ENCODE measurements at regions not wholly inside any gene's neighbourhood (a gene's known extent, or its start where the extent isn't known, plus 50 kb on each side); places are given as distances from the start of the nearest gene placed in this dataset.
"Not testable (repeated sequence)": the region's sequence is repeated elsewhere in the genome, so short reads cannot be mapped to it uniquely, and the experiment has no call there.

- peak overlapping the region; percentile 57 for H3K4me3 ChIP-seq (ENCODE audit: low read depth, low read length)
- DNase-seq (ENCODE audit: low read depth), result peak; percentile 54
- not testable (repeated sequence) for H3K27me3 ChIP-seq (ENCODE audit: control insufficient read depth, insufficient read depth, low read length); H3K36me3 ChIP-seq (ENCODE audit: control insufficient read depth, insufficient read depth, low read length); FAIRE-seq
Measured at GRCh38 chr17:30731210-30732132, 93.0 kb downstream of the CRLF3 start.

- not testable (repeated sequence) for DNase-seq (ENCODE audit: low read depth); H3K27me3 ChIP-seq (ENCODE audit: control insufficient read depth, insufficient read depth, low read length); FAIRE-seq; H3K36me3 ChIP-seq (ENCODE audit: control insufficient read depth, insufficient read depth, low read length)
- H3K4me3 ChIP-seq (ENCODE audit: low read depth, low read length), result peak overlapping the region; percentile 34
Measured at GRCh38 chr17:30730837-30731209, 93.7 kb downstream of the CRLF3 start.

GRCh38 chr17:30730171-30730836 is 94.2 kb downstream of the CRLF3 start:
- not testable (repeated sequence) for FAIRE-seq; H3K27me3 ChIP-seq (ENCODE audit: control insufficient read depth, insufficient read depth, low read length); H3K36me3 ChIP-seq (ENCODE audit: control insufficient read depth, insufficient read depth, low read length)

GRCh38 chr17:30729471-30730170 is 94.9 kb downstream of the CRLF3 start:
- DNase-seq (ENCODE audit: low read depth); H3K27me3 ChIP-seq (ENCODE audit: control insufficient read depth, insufficient read depth, low read length); H3K36me3 ChIP-seq (ENCODE audit: control insufficient read depth, insufficient read depth, low read length); FAIRE-seq; H3K4me3 ChIP-seq (ENCODE audit: low read depth, low read length): not testable (repeated sequence)

More at GRCh38 chr17:30730171-30730836, 94.2 kb downstream of the CRLF3 start:
- not testable (repeated sequence) for DNase-seq (ENCODE audit: low read depth); H3K4me3 ChIP-seq (ENCODE audit: low read depth, low read length)

GRCh38 chr17:30727517-30727916 is 97.0 kb downstream of the CRLF3 start:
- not testable (repeated sequence) for H3K36me3 ChIP-seq (ENCODE audit: control insufficient read depth, insufficient read depth, low read length); H3K27me3 ChIP-seq (ENCODE audit: control insufficient read depth, insufficient read depth, low read length); H3K4me3 ChIP-seq (ENCODE audit: low read depth, low read length); DNase-seq (ENCODE audit: low read depth); FAIRE-seq

GRCh38 chr17:30726734-30727133 is 97.8 kb downstream of the CRLF3 start:
- DNase-seq (ENCODE audit: low read depth); H3K27me3 ChIP-seq (ENCODE audit: control insufficient read depth, insufficient read depth, low read length); FAIRE-seq; H3K36me3 ChIP-seq (ENCODE audit: control insufficient read depth, insufficient read depth, low read length); H3K4me3 ChIP-seq (ENCODE audit: low read depth, low read length): not testable (repeated sequence)

GRCh38 chr17:30726310-30726709 is 98.2 kb downstream of the CRLF3 start:
- not testable (repeated sequence) for H3K36me3 ChIP-seq (ENCODE audit: control insufficient read depth, insufficient read depth, low read length); FAIRE-seq; DNase-seq (ENCODE audit: low read depth); H3K27me3 ChIP-seq (ENCODE audit: control insufficient read depth, insufficient read depth, low read length); H3K4me3 ChIP-seq (ENCODE audit: low read depth, low read length)

GRCh38 chr17:30724034-30724650 is 100.3 kb downstream of the CRLF3 start:
- not testable (repeated sequence) for H3K4me3 ChIP-seq (ENCODE audit: low read depth, low read length); FAIRE-seq; H3K27me3 ChIP-seq (ENCODE audit: control insufficient read depth, insufficient read depth, low read length); DNase-seq (ENCODE audit: low read depth); H3K36me3 ChIP-seq (ENCODE audit: control insufficient read depth, insufficient read depth, low read length)

GRCh38 chr17:30722114-30722780 is 102.2 kb downstream of the CRLF3 start:
- not testable (repeated sequence) for H3K4me3 ChIP-seq (ENCODE audit: low read depth, low read length); FAIRE-seq; H3K27me3 ChIP-seq (ENCODE audit: control insufficient read depth, insufficient read depth, low read length); DNase-seq (ENCODE audit: low read depth); H3K36me3 ChIP-seq (ENCODE audit: control insufficient read depth, insufficient read depth, low read length)

GRCh38 chr17:30720971-30721370 is 103.5 kb downstream of the CRLF3 start:
- H3K27me3 ChIP-seq (ENCODE audit: control insufficient read depth, insufficient read depth, low read length); H3K4me3 ChIP-seq (ENCODE audit: low read depth, low read length); DNase-seq (ENCODE audit: low read depth); H3K36me3 ChIP-seq (ENCODE audit: control insufficient read depth, insufficient read depth, low read length); FAIRE-seq: not testable (repeated sequence)

Data from bronchial epithelial cell (primary cell).